Activated CD4-positive, alpha-beta T cell treated with anti-CD3 and anti-CD28 coated beads for 4 hours (primary cell): ENCODE measurements at regions not wholly inside any gene's neighbourhood (a gene's known extent, or its start where the extent isn't known, plus 50 kb on each side); places are given as distances from the start of the nearest gene placed in this dataset.

ENCODE experiments used
- DNase-seq, 2 donors: peaks; one replicate each; pipeline ENCODE4 v3.0.0-alpha.2; 2020

DNA sequence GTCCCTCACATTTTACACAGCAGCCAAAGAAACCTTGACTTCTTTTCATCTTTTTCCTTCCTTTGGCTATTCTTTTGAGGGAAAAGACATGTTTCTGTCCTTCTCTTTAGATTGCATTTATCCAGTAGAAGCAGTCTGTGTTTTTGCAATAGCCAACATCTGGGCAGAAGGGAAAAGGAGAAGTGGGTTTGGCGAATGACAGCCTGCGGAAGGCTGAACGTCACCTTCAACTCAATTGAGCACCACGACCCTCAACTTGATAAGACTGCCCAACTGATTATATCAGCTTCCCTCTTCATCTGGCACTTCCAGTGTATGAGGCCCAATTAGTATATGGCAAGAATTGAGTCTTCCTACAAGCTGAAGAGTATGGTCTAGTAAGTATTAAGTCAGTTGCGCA lies 1997.6 kb upstream of the WWC1 start:
- no peak for DNase-seq

DNA sequence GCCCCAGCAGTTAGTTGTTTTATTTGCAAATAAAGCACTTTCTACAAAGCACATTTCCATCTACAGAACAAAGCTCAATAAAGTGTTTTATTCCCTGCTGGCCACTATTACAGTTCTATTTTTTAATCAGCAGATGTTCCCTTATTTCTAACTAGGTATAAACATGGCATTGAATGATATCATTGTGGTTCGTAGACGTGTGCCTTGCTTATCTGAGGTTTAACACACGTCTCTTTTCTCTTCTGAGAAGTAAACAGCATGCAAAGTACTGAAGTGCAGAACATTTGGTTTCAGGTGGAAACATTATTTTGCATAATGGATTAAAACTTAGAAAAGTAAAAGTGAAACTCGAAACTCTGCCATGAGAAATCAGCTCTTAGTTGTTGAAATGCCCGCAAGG lies 1989.3 kb upstream of the WWC1 start:
- no peak for DNase-seq

GRCh38 chr5:166317425-166317824 lies 1974.0 kb upstream of the WWC1 start:
- no peak for DNase-seq

DNA sequence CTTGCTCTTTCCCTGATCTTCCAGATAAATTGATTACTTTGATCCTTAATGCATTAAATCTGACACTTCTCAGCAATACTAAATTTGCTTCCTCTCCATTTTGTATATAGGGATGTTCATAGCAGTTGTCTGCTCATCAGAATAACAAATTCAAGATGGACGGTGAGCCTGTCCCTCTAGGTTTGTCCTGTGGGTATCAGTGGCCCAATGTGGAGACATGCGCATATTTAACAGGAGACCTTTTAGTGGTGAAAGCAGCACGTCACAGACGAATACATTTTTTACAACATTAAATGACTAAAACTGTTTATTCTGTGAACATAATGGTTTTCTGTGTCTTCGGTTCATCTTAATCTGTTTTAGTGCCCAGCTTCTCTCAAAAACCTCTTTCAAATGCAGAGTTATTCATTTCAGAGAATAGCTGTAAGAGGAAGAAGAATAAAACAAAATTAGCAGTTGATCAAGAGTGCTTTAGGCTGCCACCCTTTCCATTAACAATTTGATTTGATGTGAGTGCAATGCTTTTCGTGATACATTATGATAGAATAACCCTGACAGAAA lies 1970.4 kb upstream of the WWC1 start:
- no peak for DNase-seq

- no peak for DNase-seq
Observed at GRCh38 chr5:166324372-166324771, 1967.1 kb upstream of the WWC1 start.

- no peak for DNase-seq
Observed at GRCh38 chr5:166329149-166329800, 1962.2 kb upstream of the WWC1 start.

DNA sequence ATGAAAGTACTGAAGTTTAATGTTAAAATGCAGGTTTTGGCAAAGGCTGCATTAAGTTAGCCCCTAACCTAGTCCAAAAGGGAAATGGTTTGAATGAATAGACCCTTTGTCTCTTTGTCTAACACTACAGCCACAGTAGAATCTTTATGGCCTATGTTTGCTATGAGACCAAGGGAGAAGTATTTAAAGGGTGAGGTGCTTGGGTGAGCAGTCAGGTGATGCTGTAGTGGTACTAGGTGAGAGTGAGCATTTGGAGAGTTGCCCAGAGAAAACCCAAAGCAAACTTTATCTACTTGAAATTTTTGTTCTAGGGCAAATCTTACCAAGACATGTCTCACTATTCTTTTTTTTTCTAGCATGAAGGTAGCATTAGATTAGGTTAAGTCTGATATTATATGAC lies 1961.4 kb upstream of the WWC1 start:
- DNase-seq: no peak

DNA sequence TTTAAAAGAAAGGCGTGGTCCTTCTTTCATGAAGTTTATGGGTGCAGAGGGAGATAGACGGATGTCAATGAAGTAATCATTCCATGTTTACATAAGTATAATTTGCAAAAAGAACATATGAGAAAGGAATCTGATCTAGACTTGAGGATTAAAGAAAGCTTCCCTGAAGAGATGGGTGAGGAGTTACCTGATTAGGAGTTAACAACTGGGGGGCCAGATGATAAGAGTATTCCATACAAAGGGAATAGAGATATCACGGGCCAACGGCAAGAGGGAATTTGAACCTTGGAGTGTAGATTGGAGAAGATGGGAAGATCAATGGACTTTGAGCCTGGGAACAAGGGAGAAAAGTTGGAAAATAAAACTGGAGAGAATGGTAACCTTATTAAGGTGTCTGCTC lies 1959.9 kb upstream of the WWC1 start:
- DNase-seq: no peak

GRCh38 chr5:166338801-166339200 lies 1952.6 kb upstream of the WWC1 start:
- no peak for DNase-seq

DNA sequence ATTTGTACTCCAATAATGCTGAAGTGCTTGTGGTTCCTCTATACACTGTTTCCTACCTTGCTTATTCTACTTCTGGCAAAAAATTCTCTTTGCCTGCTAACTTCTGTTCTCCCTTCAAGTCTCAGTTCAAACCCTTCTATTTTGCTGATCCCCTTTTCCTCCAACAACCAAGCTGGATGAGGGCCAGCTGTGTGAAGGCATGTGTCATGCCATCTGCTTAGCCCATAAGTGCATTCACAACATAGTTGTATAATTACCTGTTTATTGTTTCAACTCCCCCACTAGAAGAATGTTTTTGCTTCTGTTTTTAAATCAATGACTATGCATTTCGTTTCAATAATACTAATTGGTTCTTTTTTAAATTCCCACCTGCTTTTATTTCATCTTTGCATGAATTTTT lies 1951.4 kb upstream of the WWC1 start:
- DNase-seq: no peak

DNA sequence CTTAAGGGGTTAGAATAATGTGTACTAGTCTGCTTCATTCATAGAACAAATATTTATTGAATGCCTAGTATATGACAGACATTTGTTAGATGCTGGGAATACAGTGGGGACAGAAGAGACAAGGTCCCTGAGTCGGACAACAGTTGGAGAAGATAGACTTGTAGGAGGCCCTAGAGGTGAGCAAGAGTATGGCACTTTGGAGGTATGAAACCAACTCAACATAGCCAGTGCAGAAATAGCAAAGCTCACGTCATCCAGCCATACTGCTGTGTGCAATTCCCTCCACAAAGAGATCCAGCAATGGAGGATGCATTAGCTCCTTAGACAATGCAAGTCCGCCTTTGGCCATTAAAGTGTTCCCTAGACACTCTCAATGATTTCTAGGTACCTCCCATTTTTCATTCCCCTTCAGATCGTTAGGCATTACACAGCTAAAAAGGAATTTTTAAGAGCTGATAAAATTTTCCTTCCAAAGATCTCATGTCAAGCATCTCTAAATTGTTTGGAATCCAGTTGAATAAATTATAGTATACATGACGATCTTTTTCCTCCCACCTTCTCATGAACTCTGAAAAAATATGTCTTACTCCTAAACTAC lies 1949.6 kb upstream of the WWC1 start:
- no peak for DNase-seq

DNA sequence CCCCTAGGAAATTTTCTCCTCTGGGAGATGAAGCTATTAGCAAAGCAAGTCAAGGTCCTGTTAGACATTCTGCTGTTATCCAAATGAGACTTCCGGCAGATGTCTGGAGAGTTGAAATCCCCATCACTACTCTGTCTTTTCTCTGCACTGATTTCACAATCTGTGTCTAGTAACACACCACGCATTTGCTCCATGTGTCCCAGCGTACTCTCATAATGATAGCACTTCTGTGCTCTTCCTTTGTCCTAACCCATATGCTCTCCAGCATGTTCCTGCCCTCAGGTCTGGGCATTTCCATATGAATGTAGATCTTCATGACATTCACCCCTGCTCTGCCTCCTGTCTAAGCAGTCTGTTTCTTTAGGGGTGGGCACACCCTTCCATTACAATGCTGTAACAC lies 1949.0 kb upstream of the WWC1 start:
- no peak for DNase-seq

DNA sequence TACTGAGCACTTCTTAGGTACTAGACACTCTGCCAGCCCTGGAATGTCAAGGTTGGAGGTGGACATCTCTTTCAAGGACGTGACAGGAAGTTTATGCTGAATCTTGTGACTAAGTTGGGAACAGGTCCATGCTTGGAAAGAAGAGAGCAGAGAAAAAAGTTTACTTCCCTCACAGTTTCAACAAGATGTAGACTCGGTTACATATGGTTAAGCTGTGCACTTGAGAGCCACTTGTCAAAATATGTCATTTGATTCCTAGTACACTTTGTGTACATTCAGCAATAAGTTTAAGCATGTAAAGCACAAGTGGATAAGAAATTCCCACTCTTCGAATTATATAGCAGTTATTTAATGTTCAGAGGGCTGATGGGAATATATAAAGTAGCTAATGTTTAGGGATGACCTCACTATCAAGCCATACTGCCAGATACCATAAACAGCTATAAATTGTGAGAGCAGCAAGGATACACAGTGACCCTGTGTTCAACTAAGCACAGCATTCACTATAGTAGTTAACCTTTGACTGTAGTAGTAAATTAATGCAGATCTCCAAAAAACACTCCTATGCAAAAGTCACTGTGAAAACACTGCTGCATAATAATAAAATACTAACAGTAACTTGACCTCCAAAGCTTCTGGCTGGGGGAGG lies 1944.6 kb upstream of the WWC1 start:
- DNase-seq: no peak

- no peak for DNase-seq
Observed at GRCh38 chr5:166349046-166349445, 1942.4 kb upstream of the WWC1 start.

- no peak for DNase-seq
Observed at GRCh38 chr5:166353580-166353979, 1937.9 kb upstream of the WWC1 start.

DNA sequence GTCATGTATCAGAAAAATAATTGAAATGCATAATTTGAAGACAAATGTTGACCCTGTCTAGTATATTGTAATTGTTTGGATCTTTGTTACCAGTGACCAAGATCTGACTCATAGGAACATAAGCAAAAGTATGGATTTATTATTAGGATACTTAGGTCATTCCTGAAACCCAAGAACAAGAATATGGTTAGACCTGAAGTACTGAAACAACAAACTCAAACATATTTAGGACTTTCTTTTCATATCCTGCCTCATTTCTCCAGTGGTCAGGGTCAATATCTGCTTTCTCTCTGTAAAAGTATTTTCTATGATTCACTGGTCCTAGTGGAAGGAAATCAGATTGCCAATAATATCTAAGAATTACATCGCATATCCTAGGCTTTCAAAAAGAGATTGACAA lies 1937.1 kb upstream of the WWC1 start:
- no peak for DNase-seq

DNA sequence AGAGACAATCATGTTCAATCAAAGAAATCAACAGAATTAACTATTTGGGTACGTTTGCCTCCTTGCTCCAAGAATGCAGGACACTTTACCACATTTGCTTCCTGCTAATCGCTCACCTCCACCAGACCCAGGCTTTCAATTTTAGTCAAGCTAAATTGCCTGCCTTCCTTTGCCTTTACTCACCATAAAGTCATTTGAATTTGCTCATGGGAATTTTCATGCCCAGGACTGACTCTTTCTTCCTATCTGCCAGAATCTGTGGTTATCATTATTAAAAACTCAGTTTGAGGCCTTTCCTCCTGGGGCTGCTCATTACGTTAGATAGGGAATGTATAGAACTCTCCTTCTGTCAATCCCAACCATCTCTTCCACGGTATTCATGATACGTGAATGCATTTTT lies 1935.3 kb upstream of the WWC1 start:
- DNase-seq: no peak

- no peak for DNase-seq
Observed at GRCh38 chr5:166358127-166358830, 1933.2 kb upstream of the WWC1 start.

DNA sequence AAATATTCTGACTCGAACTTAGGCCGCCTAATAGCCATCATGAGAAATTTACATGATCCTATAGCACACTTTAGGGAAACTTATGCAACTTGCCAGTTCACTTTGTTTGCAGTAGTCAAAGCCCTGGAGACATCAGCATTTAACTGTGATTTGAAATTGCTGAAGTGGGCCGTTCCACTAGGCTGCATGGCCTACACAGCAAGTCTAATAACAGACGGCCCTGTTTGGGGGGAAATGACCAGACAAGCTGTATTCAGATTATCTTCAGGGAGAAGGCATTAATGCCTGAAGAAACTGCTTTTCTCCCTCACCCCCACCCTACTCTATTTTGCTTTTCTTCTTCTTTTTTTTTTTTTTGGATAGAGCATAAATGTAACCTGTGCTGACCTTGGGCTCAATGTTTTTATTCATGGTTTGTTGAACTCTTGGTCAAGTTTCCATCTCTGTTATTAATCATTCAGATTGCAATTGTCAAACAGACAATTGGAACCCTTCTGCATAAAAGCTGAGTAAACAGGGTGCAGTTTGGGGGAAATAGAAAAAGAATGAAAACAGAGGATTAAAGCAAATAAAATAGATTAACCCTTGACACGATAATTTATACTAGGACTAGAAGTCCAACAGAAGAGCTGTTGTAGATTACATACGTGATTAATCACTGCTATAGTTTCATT lies 1928.2 kb upstream of the WWC1 start:
- no peak for DNase-seq

DNA sequence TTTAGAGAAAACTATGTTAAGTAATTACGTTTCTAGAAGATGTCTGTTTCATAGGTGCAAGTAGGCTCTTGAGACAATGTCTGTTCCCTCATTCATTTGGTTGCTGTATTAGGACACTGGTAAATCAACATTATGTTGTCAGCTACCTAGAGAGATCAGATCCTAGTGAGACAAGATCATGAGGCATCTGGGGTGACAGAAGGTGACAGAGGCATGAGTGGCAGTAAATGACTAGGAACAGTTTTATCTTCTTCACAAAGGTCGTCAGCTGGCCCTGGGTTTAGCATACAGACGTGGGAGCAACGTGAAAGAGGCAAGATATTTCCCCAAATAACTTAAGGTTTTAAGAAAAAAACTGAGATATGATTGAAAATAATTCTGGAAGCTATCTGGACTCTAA lies 1926.3 kb upstream of the WWC1 start:
- no peak for DNase-seq

- no peak for DNase-seq
Observed at GRCh38 chr5:166367391-166367790, 1924.1 kb upstream of the WWC1 start.

- DNase-seq: no peak
Observed at GRCh38 chr5:166369346-166369745, 1922.1 kb upstream of the WWC1 start.

- DNase-seq: no peak
Observed at GRCh38 chr5:166369807-166370206, 1921.6 kb upstream of the WWC1 start.
